VCaP (cell line): ENCODE measurements at regions not wholly inside any gene's neighbourhood (a gene's known extent, or its start where the extent isn't known, plus 50 kb on each side); places are given as distances from the start of the nearest gene placed in this dataset.

ENCODE experiments used
- H3K27ac ChIP-seq: fragments of 450-650 bp; 2 replicates; pipeline ENCODE4 v1.5.1; 2017
- TF ChIP-seq, protein P1 (sequence below): fragments of 450-650 bp; conservative IDR thresholded peaks from 2 replicates; pipeline ENCODE4 v1.5.1; 2017; ENCODE audit warnings: mild to moderate bottlenecking, moderate library complexity

DNA sequence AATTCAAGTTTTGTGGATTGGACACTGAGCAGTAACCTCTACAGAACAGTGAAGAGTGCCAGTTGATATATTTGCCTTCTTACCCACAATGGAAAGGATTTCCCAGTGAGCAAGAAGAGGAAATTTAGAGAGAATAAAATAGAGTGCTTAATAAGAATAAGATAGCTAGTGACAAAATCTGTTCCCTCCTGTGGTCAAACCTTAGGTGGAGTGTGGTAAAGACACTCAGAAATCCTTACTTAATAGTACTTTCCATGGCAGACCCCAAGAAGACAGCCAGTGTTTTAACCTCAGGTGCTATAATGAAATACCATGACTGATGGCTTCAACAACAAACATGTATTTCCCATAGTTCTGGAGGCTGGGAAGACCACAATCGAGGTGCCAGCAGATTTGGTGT, 108.4 kb upstream of the TNFAIP3 start:
- TF ChIP-seq, protein P1, sequence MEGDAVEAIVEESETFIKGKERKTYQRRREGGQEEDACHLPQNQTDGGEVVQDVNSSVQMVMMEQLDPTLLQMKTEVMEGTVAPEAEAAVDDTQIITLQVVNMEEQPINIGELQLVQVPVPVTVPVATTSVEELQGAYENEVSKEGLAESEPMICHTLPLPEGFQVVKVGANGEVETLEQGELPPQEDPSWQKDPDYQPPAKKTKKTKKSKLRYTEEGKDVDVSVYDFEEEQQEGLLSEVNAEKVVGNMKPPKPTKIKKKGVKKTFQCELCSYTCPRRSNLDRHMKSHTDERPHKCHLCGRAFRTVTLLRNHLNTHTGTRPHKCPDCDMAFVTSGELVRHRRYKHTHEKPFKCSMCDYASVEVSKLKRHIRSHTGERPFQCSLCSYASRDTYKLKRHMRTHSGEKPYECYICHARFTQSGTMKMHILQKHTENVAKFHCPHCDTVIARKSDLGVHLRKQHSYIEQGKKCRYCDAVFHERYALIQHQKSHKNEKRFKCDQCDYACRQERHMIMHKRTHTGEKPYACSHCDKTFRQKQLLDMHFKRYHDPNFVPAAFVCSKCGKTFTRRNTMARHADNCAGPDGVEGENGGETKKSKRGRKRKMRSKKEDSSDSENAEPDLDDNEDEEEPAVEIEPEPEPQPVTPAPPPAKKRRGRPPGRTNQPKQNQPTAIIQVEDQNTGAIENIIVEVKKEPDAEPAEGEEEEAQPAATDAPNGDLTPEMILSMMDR: no peak
- no peak overlapping the region for H3K27ac ChIP-seq

DNA sequence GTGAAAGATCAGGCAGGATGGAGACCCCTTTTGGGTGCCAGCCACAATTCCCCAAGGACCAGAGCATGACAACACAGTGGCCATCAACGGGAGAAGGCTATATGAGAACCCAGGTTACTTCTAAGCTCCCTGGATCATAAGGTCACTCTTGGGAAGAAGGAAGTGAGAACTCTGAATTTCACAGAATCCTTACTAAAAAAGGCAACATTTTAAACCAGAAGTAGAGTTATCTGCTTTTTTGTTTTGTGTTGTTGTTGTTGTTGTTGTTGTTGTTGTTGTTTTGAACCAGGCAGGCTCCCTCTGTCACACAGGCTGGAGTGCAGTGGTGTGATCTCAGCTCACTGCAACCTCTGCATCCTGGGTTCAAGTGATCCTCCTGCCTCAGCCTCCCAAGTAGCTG, 107.4 kb upstream of the TNFAIP3 start:
- H3K27ac ChIP-seq: no peak overlapping the region
- TF ChIP-seq, protein P1: no peak

DNA sequence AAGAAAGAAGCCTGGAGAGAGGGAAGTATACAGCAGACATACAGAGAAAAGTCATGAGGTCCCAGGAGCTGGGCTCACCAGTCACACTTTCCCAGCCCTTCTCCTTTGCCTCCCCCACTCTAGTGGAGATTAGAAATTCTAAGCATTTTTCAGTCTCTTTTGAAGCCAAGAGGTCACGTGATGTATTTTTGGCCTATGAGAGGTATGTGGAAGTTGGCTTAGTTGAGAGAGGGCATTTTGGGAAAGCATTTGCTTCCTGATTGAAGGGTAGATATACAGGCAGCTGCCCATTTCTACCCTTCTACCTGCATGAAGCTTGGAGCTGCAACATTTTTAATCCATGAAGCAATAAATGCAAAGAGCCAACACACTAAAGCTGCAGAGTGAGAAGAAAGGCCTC, 106.0 kb upstream of the TNFAIP3 start:
- TF ChIP-seq, protein P1: no peak
- H3K27ac ChIP-seq: no peak overlapping the region

DNA sequence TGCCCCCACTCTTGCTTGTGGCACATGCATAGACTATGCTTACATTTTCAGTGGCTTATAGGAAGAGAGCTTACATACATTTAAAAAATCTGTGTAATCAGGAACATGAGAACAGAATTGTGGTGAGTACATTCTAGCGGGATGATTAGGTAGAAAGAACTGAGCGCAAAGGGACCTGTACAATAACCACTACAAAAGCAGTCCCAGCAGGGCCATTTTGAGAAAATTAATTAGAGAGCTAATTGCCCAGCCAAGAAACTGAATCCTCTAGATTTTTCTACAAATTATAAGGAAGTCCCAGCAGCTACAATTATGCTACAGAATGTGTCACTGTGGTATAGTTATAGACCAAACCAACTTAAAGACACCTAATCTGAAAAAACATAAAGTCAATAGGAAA, 105.6 kb upstream of the TNFAIP3 start:
- H3K27ac ChIP-seq: no peak overlapping the region
- TF ChIP-seq, protein P1: no peak

DNA sequence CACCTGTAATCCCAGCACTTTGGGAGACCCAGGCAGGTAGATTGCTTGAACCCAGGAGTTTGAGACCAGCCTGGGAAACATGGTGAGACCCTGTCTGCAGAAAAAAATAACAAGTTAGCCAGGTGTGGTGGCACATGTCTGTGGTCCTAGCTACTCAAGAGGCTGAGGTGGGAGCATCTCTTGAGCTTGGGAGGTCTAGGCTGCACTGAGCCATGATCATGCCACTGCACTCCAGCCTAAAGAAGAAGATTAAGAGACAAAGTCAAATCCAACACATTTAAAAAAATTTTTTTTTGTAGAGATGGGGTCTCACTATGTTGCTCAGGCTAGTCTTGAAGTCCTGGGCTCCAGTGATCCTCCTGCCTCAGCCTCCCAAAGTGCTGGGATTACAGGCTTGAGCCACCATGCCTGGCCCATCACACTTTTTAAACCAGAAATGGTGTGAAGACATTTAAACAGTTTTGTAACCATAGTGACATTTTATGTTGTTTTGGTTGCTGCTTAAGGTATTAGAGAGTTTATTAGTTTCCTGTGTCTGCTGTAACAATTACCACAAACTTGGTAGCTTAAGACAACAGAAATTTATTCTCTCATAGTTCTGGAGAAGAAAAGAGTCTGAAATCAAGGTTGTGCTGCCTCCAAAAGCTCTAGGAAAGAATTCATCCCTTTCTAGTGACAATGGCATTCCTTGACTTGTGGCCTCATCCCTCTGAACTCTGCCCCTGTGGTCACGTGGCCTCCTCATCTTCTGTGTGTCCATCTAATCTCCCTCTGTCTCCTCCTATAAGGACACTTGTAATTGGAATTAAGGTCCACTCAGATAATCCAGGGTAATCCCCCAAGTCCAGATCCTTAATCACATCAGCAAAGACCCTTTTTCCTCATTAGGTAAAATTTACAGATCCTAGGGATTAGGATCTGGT, 104.6 kb upstream of the TNFAIP3 start:
- TF ChIP-seq, protein P1: no peak
- H3K27ac ChIP-seq: no peak overlapping the region

DNA sequence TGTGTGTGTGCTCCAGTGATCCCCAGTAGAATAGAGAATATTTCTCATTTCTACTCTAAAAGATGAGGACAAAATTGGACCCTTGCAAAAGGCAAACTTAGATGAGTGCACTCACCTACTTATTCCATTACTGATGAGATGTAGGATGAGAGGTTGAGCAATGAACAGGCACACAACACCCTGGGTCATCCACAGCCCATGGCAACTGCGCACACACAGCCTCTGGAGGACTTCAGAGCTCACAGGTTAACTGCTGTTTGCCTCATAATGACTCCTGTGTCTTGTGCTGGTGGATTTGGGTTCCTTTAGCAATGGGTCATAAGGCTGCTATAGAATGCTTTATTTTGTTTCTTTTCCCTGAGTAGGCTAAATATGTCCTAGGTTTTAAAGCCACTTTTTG, 103.6 kb upstream of the TNFAIP3 start:
- no peak overlapping the region for H3K27ac ChIP-seq
- TF ChIP-seq, protein P1: no peak

DNA sequence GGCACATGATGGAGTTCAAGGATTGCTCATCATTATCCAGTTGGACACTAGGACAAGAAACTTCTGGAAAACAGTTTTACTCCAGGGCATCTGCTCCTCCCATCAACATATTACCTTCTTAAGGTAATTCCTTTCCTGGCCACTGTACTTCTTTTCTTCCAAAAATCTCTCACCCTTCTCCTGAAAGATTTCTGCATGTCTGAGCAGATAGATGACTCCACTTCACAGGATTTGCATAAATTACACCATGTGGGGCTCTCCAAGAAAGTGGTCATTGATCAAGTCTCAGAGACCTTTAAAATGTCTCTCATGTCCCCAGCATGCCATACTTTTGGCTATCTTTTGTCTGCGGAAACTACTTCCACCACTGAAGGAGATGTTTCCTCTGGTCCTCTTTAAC, 103.2 kb upstream of the TNFAIP3 start:
- TF ChIP-seq, protein P1: no peak
- no peak overlapping the region for H3K27ac ChIP-seq
